22Rv1 (cell line): ENCODE measurements at regions not wholly inside any gene's neighbourhood (a gene's known extent, or its start where the extent isn't known, plus 50 kb on each side); places are given as distances from the start of the nearest gene placed in this dataset.
"Not testable (repeated sequence)": the region's sequence is repeated elsewhere in the genome, so short reads cannot be mapped to it uniquely, and the experiment has no call there.

ENCODE experiments used
- H3K27ac ChIP-seq: fragments of 450-650 bp; 2 replicates; pipeline ENCODE4 v1.5.1; 2017
- CTCF ChIP-seq: fragments of 450-650 bp; IDR thresholded peaks from 2 replicates; pipeline ENCODE4 v1.5.1; 2017; ENCODE audit warnings: mild to moderate bottlenecking
- ZFX ChIP-seq: fragments of 450-650 bp; IDR thresholded peaks from 2 replicates; pipeline ENCODE4 v1.6.1; 2017; ENCODE audit warnings: antibody characterized with exemption, borderline replicate concordance

- no peak overlapping the region for H3K27ac ChIP-seq
- no peak for TF ChIP-seq CTCF
- TF ChIP-seq ZFX: no peak
Measured at GRCh38 chr3:74384159-74384558, 230.3 kb downstream of the CNTN3 start.

- no peak for TF ChIP-seq ZFX
- TF ChIP-seq CTCF: no peak
- no peak overlapping the region for H3K27ac ChIP-seq
Measured at GRCh38 chr3:74377669-74378068, 236.8 kb downstream of the CNTN3 start.

GRCh38 chr3:74376323-74376722 is 238.1 kb downstream of the CNTN3 start:
- peak; percentile 60 for TF ChIP-seq CTCF
- not testable (repeated sequence) for H3K27ac ChIP-seq

GRCh38 chr3:74375653-74376052 is 238.8 kb downstream of the CNTN3 start:
- TF ChIP-seq CTCF (no peak), ZFX (no peak)
- no peak overlapping the region for H3K27ac ChIP-seq

- TF ChIP-seq CTCF: no peak
- no peak for TF ChIP-seq ZFX
- H3K27ac ChIP-seq: no peak overlapping the region
Measured at GRCh38 chr3:74372743-74373142, 241.7 kb downstream of the CNTN3 start.

GRCh38 chr3:74370342-74370741 is 244.1 kb downstream of the CNTN3 start:
- TF ChIP-seq ZFX (no peak), CTCF (no peak)
- H3K27ac ChIP-seq: no peak overlapping the region

- no peak overlapping the region for H3K27ac ChIP-seq
- no peak for TF ChIP-seq ZFX
- no peak for TF ChIP-seq CTCF
Measured at GRCh38 chr3:74366331-74366730, 248.1 kb downstream of the CNTN3 start.

- no peak overlapping the region for H3K27ac ChIP-seq
- TF ChIP-seq CTCF (no peak), ZFX (no peak)
Measured at GRCh38 chr3:74363346-74363745, 251.1 kb downstream of the CNTN3 start.
